Heart left ventricle (tissue), 16 donors: ENCODE measurements at regions not wholly inside any gene's neighbourhood (a gene's known extent, or its start where the extent isn't known, plus 50 kb on each side); places are given as distances from the start of the nearest gene placed in this dataset.

ENCODE experiments used
- ATAC-seq, 4 donors: fragments of 200-7000 bp; cut with Tn5 transposase; one replicate each; pipeline ENCODE4 v1.9.1; 2020 to 2022; ENCODE audit warnings: moderate library complexity in 4 of 4, mild to moderate bottlenecking in 3 of 4, moderate number of reproducible peaks in 1 of 4
- DNase-seq, 5 donors: peaks; one replicate each; pipeline ENCODE4 v3.0.0-alpha.2; 2020
- H3K27ac ChIP-seq, 12 donors: fragments of 200-600 bp; sonication (generic) in 4 of 12; one replicate each; pipeline versions ENCODE4 v1.5.0 to v1.8.0; 2016 to 2022; ENCODE audit warnings: mild to moderate bottlenecking in 2 of 12
- H3K27me3 ChIP-seq, 9 donors: fragments of 200-600 bp; sonication (generic) in 2 of 9; one replicate each; pipeline versions ENCODE4 v1.5.1 to v1.8.0; 2016 to 2022; ENCODE audit warnings: mild to moderate bottlenecking in 3 of 9
- H3K36me3 ChIP-seq, 9 donors: fragments of 200-600 bp; sonication (generic) in 2 of 9; one replicate each; pipeline versions ENCODE4 v1.5.0 to v1.8.0; 2018 to 2022; ENCODE audit warnings: mild to moderate bottlenecking in 2 of 9
- H3K4me1 ChIP-seq, 12 donors: fragments of 200-600 bp; sonication (generic) in 4 of 12; one replicate each; pipeline versions ENCODE4 v1.5.0 to v1.8.0; 2016 to 2022; ENCODE audit warnings: mild to moderate bottlenecking in 3 of 12
- H3K4me3 ChIP-seq, 12 donors: fragments of 200-600 bp; sonication (generic) in 4 of 12; one replicate each; pipeline versions ENCODE4 v1.5.0 to v1.8.0; 2017 to 2022; ENCODE audit warnings: mild to moderate bottlenecking in 9 of 12, moderate library complexity in 4 of 12
- H3K9me3 ChIP-seq, 12 donors: fragments of 200-600 bp; sonication (generic) in 4 of 12; one replicate each; pipeline versions ENCODE4 v1.5.0 to v1.8.0; 2016 to 2022; ENCODE audit warnings: mild to moderate bottlenecking in 1 of 12
- CTCF ChIP-seq, 12 donors: fragments of 200-600 bp; sonication (generic) in 4 of 12; IDR thresholded peaks; one replicate each; pipeline versions ENCODE4 v1.5.0 to v1.8.0; 2018 to 2022; ENCODE audit warnings: antibody characterized with exemption in 12 of 12, mild to moderate bottlenecking in 5 of 12
- POLR2A ChIP-seq, 2 donors: fragments of 450-650 bp; IDR thresholded peaks; one replicate each; pipeline ENCODE4 v1.6.1; 2017; ENCODE audit warnings: antibody characterized with exemption in 2 of 2, mild to moderate bottlenecking in 2 of 2, moderate library complexity in 2 of 2
- WGBS, 4 donors: extraction: QIAGEN DNeasy Blood & Tissue Kit in 2 of 4; methylation state at CpG; one replicate each; pipeline versions ENCODE4 v1.1.5 to v1.1.7; 2013 to 2018; 5-methylcytosine and 5-hydroxymethylcytosine counted together
- intact Hi-C, 10 donors: fragments of 100-400 bp; cut with DNase I; formaldehyde crosslinking; loops; one replicate each; pipeline versions ENCODE4 v1.11.1 to v1.14.2; 2022
- donor health status: ischemic (EF 13 %, LVEDD 7.1; RV severe dilation, severe dysfunction).
- donor health status: healthy with polysubstance abuse.
- donor health status: DM: no; HTN: yes; CAD: no.
- donor health status: DM: no; HTN: no; CAD: no.
- donor health status: ischemic (EF 25% LVEDD 6.9; RV normal size, moderate dysfunction).
- donor health status: ischemic (EF 25% LVEDD 5.7; RV mildly dilated, moderate dysfunction).
- donor health status: healthy.
- donor health status: DM: yes; HTN: yes; CAD: no.
- donor health status: ischemic (EF 35%, LVEDD 5.7; RV mildly dilated, moderate dysfunction).
- donor health status: nonischemic (EF 11% LVEDD 7.7; RV severe dilation, severe dysfunction).
- donor health status: DM: yes; HTN: yes; CAD: no.
- donor health status: PGD.
- donor health status: ischemic (EF 29% LVEDD 5.4; RV normal size, mild dysfunction).
- donor health status: nonischemic (EF 23%, LVEDD 6.1; RV moderate dilation, normal function).

GRCh38 chr12:67807814-67808213 lies 159.3 kb downstream of the DYRK2 start:
- ATAC-seq, result peak in 1 of 4 donors; percentile 24

GRCh38 chr12:67810166-67810565 lies 161.6 kb downstream of the DYRK2 start:
- no peaks in the 10 kb centered on the region for H3K36me3 ChIP-seq
- TF ChIP-seq POLR2A (IDR thresholded peaks at IDR 0.05) (no peak), CTCF (IDR thresholded peaks at IDR 0.05) (no peak)
- H3K4me1 ChIP-seq, result peaks cover 0 to 14% (median 2%) of the 10 kb centered on the region in 12 donors

More at GRCh38 chr12:67807814-67808213, 159.3 kb downstream of the DYRK2 start:
- H3K27ac ChIP-seq, result peak overlapping the region in 2 of 12 donors; percentile 20 to 33
- WGBS, 4 donors, result 52 to 63% (median 60%) methylated on average over 5 of the region's 5 CpGs
- no peaks in the 10 kb centered on the region for H3K36me3 ChIP-seq
- H3K9me3 ChIP-seq, result peaks cover 0 to 6% (median 0%) of the 10 kb centered on the region in 12 donors
- no peak for DNase-seq
- intact Hi-C loops, result loop anchor here in 1 of 10 donors (10.0 kb wide), 1 partner anchor 137 kb away; no protein-coding TSS in a partner anchor
- TF ChIP-seq CTCF (IDR thresholded peaks at IDR 0.05) (no peak), POLR2A (IDR thresholded peaks at IDR 0.05) (no peak)
- no peak overlapping the region for H3K4me3 ChIP-seq
- peaks cover 0 to 14% (median 2%) of the 10 kb centered on the region in 12 donors for H3K4me1 ChIP-seq
- no peaks in the 10 kb centered on the region for H3K27me3 ChIP-seq

GRCh38 chr12:67811437-67812361 lies 163.2 kb downstream of the DYRK2 start:
- Histone ChIP-seq H3K36me3 (no peaks in the 10 kb centered on the region), H3K27ac (no peak overlapping the region), H3K4me1 (peaks cover 0 to 14% (median 2%) of the 10 kb centered on the region in 12 donors), H3K4me3 (no peak overlapping the region), H3K9me3 (peaks cover 0 to 19% (median 9%) of the 10 kb centered on the region in 12 donors), H3K27me3 (no peaks in the 10 kb centered on the region)
- no peak for DNase-seq
- ATAC-seq, result peak in 1 of 4 donors; percentile 39
- no peak for TF ChIP-seq POLR2A (IDR thresholded peaks at IDR 0.05)
- no peak for TF ChIP-seq CTCF (IDR thresholded peaks at IDR 0.05)
- intact Hi-C loops, result no loop called here
- WGBS, 4 donors, result 85 to 97% (median 95%) methylated on average over 1 of the region's 1 CpG

More at GRCh38 chr12:67810166-67810565, 161.6 kb downstream of the DYRK2 start:
- peaks cover 0 to 6% (median 0%) of the 10 kb centered on the region in 12 donors for H3K9me3 ChIP-seq
- no peaks in the 10 kb centered on the region for H3K27me3 ChIP-seq
- no peak overlapping the region for H3K27ac ChIP-seq
- ATAC-seq (no peak), DNase-seq (no peak)
- intact Hi-C loops, result no loop called here
- no peak overlapping the region for H3K4me3 ChIP-seq

GRCh38 chr12:67813456-67813904 lies 164.9 kb downstream of the DYRK2 start:
- Histone ChIP-seq H3K4me1 (peaks cover 0 to 2% (median 0%) of the 10 kb centered on the region in 12 donors), H3K27ac (no peak overlapping the region), H3K4me3 (no peak overlapping the region), H3K36me3 (no peaks in the 10 kb centered on the region), H3K9me3 (peaks cover 0 to 29% (median 12%) of the 10 kb centered on the region in 12 donors), H3K27me3 (no peaks in the 10 kb centered on the region)
- intact Hi-C loops, result no loop called here
- 70 to 90% (median 80%) methylated on average over 4 of the region's 4 CpGs for WGBS, 4 donors
- TF ChIP-seq CTCF (IDR thresholded peaks at IDR 0.05), result no peak
- TF ChIP-seq POLR2A (IDR thresholded peaks at IDR 0.05), result no peak
- DNase-seq (no peak), ATAC-seq (no peak)
